ENCODE measurements at regions not wholly inside any gene's neighbourhood (a gene's known extent, or its start where the extent isn't known, plus 50 kb on each side); places are given as distances from the start of the nearest gene placed in this dataset.

DNA sequence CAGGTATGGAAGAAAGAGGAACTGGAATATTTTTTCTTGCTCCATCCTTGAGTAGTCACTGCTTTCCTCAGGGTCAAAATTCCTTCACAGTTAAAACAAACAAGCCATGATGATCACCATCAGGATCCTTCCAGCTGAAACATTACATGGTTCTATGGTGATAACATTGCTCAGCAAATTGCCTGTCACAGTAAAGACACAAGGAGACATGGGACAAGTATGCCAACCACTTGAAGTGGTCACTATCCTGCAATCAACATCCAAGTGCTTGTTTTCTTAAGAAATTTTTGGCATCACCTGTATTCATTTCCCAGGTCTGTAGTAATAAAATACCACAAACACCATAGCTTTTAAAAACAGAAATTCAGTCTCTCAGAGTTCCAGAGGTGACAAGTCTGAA lies 662.2 kb downstream of the CDH8 start (continued):
- no peak for TF ChIP-seq ZNF584 (CRISPR knock-in tag; IDR thresholded peaks at IDR 0.05; ENCODE audit: low read depth)

DNA sequence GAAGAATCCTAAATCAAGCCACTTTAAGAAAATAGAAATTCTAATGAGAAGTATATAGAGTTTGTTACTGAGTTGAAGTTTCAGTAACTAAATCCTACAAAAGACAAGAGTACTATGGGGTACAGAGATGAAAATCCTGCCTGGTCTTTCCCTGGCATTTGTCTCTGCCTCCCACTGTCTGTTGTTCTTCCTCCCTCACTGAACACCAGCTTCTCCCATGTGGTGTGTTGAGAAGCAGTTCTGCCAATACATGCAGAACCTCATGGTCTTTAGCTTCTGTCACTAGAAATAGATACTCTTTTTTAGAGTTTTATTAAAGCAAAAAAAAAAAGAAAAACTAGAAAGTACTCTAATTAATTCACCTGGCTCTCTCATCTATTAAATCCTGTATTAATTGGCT lies 664.4 kb downstream of the CDH8 start:
- H3K36me3 ChIP-seq (ENCODE audit: control insufficient read depth, insufficient read depth, low read length) = no peaks in the 10 kb centered on the region
- intact Hi-C loops (cut with micrococcal nuclease) = no loop called here
- no TSS peak for BruUV-seq (replicated peaks)
- H3K79me2 ChIP-seq (ENCODE audit: control insufficient read depth, insufficient read depth, low read length) = no peaks in the 10 kb centered on the region
- in situ Hi-C loops (cut with MboI) = no loop called here
- DNase-seq (ENCODE audit: extremely low read depth in 1 of 4, low spot score in 3 of 4) (no peak), FAIRE-seq (no peak), ATAC-seq (no peak)
- ChIA-PET POLR2A (no interaction called here), CTCF (ENCODE audit: low intra/inter-chr PET ratio) (no interaction called here)
- H3K4me2 ChIP-seq (ENCODE audit: insufficient read depth, low read length) = no peak overlapping the region
- H3K9ac ChIP-seq (ENCODE audit: insufficient read depth in 1 of 2, low read depth in 2 of 2, low read length in 2 of 2) = no peak overlapping the region
- no peaks in the 10 kb centered on the region for H3K9me3 ChIP-seq (replicated peaks; ENCODE audit: control insufficient read depth, insufficient read depth, low read depth, low read length)
- no peak overlapping the region for H2AFZ ChIP-seq (ENCODE audit: low read depth, low read length)
- H3K4me3 ChIP-seq = no peak overlapping the region
- no peaks in the 10 kb centered on the region for H3K27me3 ChIP-seq (ENCODE audit: control insufficient read depth in 2 of 2, insufficient read depth in 2 of 2, low read length in 2 of 2)
- no peaks in the 10 kb centered on the region for H3K9me1 ChIP-seq (ENCODE audit: control insufficient read depth, insufficient read depth, low read length)
- H4K20me1 ChIP-seq (replicated peaks; ENCODE audit: control insufficient read depth, insufficient read depth, low read length) = no peaks in the 10 kb centered on the region
- H3K27ac ChIP-seq (ENCODE audit: extremely low read depth, low read depth, low read length) = no peak overlapping the region
- H3K4me1 ChIP-seq (replicated peaks in 1 of 2; ENCODE audit: control insufficient read depth in 2 of 2, insufficient read depth in 2 of 2, low read length in 2 of 2) = no peaks in the 10 kb centered on the region
- TF ChIP-seq, protein P1, sequence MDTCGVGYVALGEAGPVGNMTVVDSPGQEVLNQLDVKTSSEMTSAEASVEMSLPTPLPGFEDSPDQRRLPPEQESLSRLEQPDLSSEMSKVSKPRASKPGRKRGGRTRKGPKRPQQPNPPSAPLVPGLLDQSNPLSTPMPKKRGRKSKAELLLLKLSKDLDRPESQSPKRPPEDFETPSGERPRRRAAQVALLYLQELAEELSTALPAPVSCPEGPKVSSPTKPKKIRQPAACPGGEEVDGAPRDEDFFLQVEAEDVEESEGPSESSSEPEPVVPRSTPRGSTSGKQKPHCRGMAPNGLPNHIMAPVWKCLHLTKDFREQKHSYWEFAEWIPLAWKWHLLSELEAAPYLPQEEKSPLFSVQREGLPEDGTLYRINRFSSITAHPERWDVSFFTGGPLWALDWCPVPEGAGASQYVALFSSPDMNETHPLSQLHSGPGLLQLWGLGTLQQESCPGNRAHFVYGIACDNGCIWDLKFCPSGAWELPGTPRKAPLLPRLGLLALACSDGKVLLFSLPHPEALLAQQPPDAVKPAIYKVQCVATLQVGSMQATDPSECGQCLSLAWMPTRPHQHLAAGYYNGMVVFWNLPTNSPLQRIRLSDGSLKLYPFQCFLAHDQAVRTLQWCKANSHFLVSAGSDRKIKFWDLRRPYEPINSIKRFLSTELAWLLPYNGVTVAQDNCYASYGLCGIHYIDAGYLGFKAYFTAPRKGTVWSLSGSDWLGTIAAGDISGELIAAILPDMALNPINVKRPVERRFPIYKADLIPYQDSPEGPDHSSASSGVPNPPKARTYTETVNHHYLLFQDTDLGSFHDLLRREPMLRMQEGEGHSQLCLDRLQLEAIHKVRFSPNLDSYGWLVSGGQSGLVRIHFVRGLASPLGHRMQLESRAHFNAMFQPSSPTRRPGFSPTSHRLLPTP (IDR thresholded peaks at IDR 0.05; ENCODE audit: borderline replicate concordance, extremely low read depth, insufficient read length) = no peak
- TF ChIP-seq JUN (IDR thresholded peaks at IDR 0.05; ENCODE audit: borderline replicate concordance, low read depth, low read length) (no peak), JUN (CRISPR knock-in tag; IDR thresholded peaks at IDR 0.05; ENCODE audit: borderline replicate concordance) (no peak), MEF2D (tag; conservative IDR thresholded peaks at IDR 0.05; ENCODE audit: low read depth) (no peak), ARID1B (IDR thresholded peaks at IDR 0.05) (no peak), ARID3A (IDR thresholded peaks at IDR 0.05; ENCODE audit: borderline replicate concordance, low read depth, low read length) (no peak), ZNF444 (CRISPR knock-in tag; IDR thresholded peaks at IDR 0.05) (no peak), E2F8 (IDR thresholded peaks at IDR 0.05; ENCODE audit: low read depth, partially characterized antibody) (no peak), STAT5B (CRISPR knock-in tag; IDR thresholded peaks at IDR 0.05) (no peak), DIDO1 (tag; IDR thresholded peaks at IDR 0.05; ENCODE audit: low read depth) (no peak), ZNF77 (CRISPR knock-in tag; IDR thresholded peaks at IDR 0.05) (no peak), BMI1 (IDR thresholded peaks at IDR 0.05; ENCODE audit: low read length) (no peak), NFRKB (IDR thresholded peaks at IDR 0.05; ENCODE audit: low read depth) (no peak), ZNF224 (CRISPR knock-in tag; IDR thresholded peaks at IDR 0.05) (no peak), ZNF589 (CRISPR knock-in tag; IDR thresholded peaks at IDR 0.05; ENCODE audit: low read depth) (no peak), FOXP1 (CRISPR knock-in tag; IDR thresholded peaks at IDR 0.05) (no peak)
